WTC11 (cell line): ENCODE measurements at regions not wholly inside any gene's neighbourhood (a gene's known extent, or its start where the extent isn't known, plus 50 kb on each side); places are given as distances from the start of the nearest gene placed in this dataset.

Experiments
- ATAC-seq: fragments of 200-7000 bp; cut with Tn5 transposase; 2 replicates; pipeline ENCODE4 v1.10.0; 2021; ENCODE audit warnings: mild to moderate bottlenecking, moderate library complexity
- CTCF ChIA-PET: fragments of 300-600 bp; sonication (Branson Sonifier 250); formaldehyde crosslinking; loops from one replicate; lab custom pipeline; 2021; ENCODE audit warnings: antibody characterized with exemption; lab: Charles Lee
- POLR2A ChIA-PET: fragments of 350-600 bp; sonication (Branson Sonifier 250); formaldehyde crosslinking; loops from one replicate; lab custom pipeline; 2021; ENCODE audit warnings: antibody characterized with exemption; lab: Charles Lee
- DNase-seq: peaks from one replicate; pipeline ENCODE4 v3.0.0; 2021; ENCODE audit warnings: low spot score
- H3K27ac Mint-ChIP-seq: 2 replicates; pipeline ENCODE4 v1.8.0; 2021; ENCODE audit warnings: mixed read lengths
- H3K27me3 Mint-ChIP-seq: 2 replicates; pipeline ENCODE4 v1.8.0; 2021; ENCODE audit warnings: low read depth, mild to moderate bottlenecking, moderate library complexity, mixed read lengths
- H3K36me3 Mint-ChIP-seq: 2 replicates; pipeline ENCODE4 v1.8.0; 2021; ENCODE audit warnings: mixed read lengths
- H3K4me1 Mint-ChIP-seq: 2 replicates; pipeline ENCODE4 v1.8.0; 2022; ENCODE audit warnings: mixed read lengths
- H3K4me3 Mint-ChIP-seq: 2 replicates; pipeline ENCODE4 v1.8.0; 2021; ENCODE audit warnings: mild to moderate bottlenecking, moderate library complexity, mixed read lengths
- H3K9me3 Mint-ChIP-seq: 2 replicates; pipeline ENCODE4 v1.8.0; 2021; ENCODE audit warnings: mixed read lengths
- ATF1 ChIP-seq: sonication (generic); formaldehyde crosslinking; IDR thresholded peaks from 2 replicates; pipeline ENCODE4 v1.8.1; 2023; ENCODE audit warnings: mild to moderate bottlenecking, moderate library complexity, missing genetic modification reagents
- CDX4 ChIP-seq: fragments of 250-450 bp; sonication (Bioruptor Pico); IDR thresholded peaks from 2 replicates; pipeline ENCODE4 v1.9.0; 2021; ENCODE audit warnings: moderate library complexity, mild to moderate bottlenecking, inconsistent platforms, borderline replicate concordance
- CREB1 ChIP-seq: sonication (generic); formaldehyde crosslinking; IDR thresholded peaks from 2 replicates; pipeline ENCODE4 v1.8.0; 2023; ENCODE audit warnings: mild to moderate bottlenecking, missing genetic modification reagents
- E2F1 ChIP-seq: sonication (generic); formaldehyde crosslinking; IDR thresholded peaks from 2 replicates; pipeline ENCODE4 v1.8.0; 2022; ENCODE audit warnings: mild to moderate bottlenecking, missing genetic modification reagents
- ETV6 ChIP-seq: sonication (generic); formaldehyde crosslinking; IDR thresholded peaks from 2 replicates; pipeline ENCODE4 v1.8.1; 2022; ENCODE audit warnings: mild to moderate bottlenecking, missing genetic modification reagents
- FOXP4 ChIP-seq: sonication (generic); formaldehyde crosslinking; IDR thresholded peaks from 2 replicates; pipeline ENCODE4 v1.8.0; 2022; ENCODE audit warnings: mild to moderate bottlenecking, missing genetic modification reagents
- HMGXB4 ChIP-seq: sonication (generic); formaldehyde crosslinking; IDR thresholded peaks from 2 replicates; pipeline ENCODE4 v1.8.1; 2023; ENCODE audit warnings: mild to moderate bottlenecking, moderate library complexity, missing genetic modification reagents
- JUN ChIP-seq: sonication (generic); formaldehyde crosslinking; IDR thresholded peaks from 2 replicates; pipeline ENCODE4 v1.8.0; 2023; ENCODE audit warnings: mild to moderate bottlenecking, missing genetic modification reagents
- KAT7 ChIP-seq: sonication (generic); formaldehyde crosslinking; IDR thresholded peaks from 2 replicates; pipeline ENCODE4 v1.8.1; 2023; ENCODE audit warnings: missing genetic modification reagents, mild to moderate bottlenecking, borderline replicate concordance
- MXD4 ChIP-seq: fragments of 250-450 bp; sonication (Bioruptor Pico); IDR thresholded peaks from 2 replicates; pipeline ENCODE4 v1.8.0; 2021; ENCODE audit warnings: mild to moderate bottlenecking, moderate library complexity, borderline replicate concordance
- NFATC4 ChIP-seq: fragments of 250-450 bp; sonication (Bioruptor Pico); IDR thresholded peaks from 2 replicates; pipeline ENCODE4 v1.9.0; 2021; ENCODE audit warnings: mild to moderate bottlenecking
- NR3C1 ChIP-seq: sonication (generic); formaldehyde crosslinking; conservative IDR thresholded peaks from 2 replicates; pipeline ENCODE4 v1.8.1; 2023; ENCODE audit warnings: low read depth, mild to moderate bottlenecking, missing genetic modification reagents
- PRDM15 ChIP-seq: sonication (generic); formaldehyde crosslinking; IDR thresholded peaks from 2 replicates; pipeline ENCODE4 v1.8.0; 2022; ENCODE audit warnings: missing genetic modification reagents
- SOX15 ChIP-seq: fragments of 250-450 bp; sonication (Bioruptor Pico); IDR thresholded peaks from 2 replicates; pipeline ENCODE4 v1.9.0; 2021; ENCODE audit warnings: mild to moderate bottlenecking
- STAT6 ChIP-seq: sonication (generic); formaldehyde crosslinking; conservative IDR thresholded peaks from 2 replicates; pipeline ENCODE4 v1.8.1; 2023; ENCODE audit warnings: mild to moderate bottlenecking, low read depth, missing genetic modification reagents, moderate library complexity
- TCF7 ChIP-seq: sonication (generic); formaldehyde crosslinking; IDR thresholded peaks from 2 replicates; pipeline ENCODE4 v1.8.0; 2022; ENCODE audit warnings: mild to moderate bottlenecking, low read depth, missing genetic modification reagents, moderate library complexity
- TEAD1 ChIP-seq: sonication (generic); formaldehyde crosslinking; IDR thresholded peaks from 2 replicates; pipeline ENCODE4 v1.8.0; 2022; ENCODE audit warnings: mild to moderate bottlenecking, missing genetic modification reagents
- USF1 ChIP-seq: sonication (generic); formaldehyde crosslinking; IDR thresholded peaks from 2 replicates; pipeline ENCODE4 v1.8.0; 2022; ENCODE audit warnings: mild to moderate bottlenecking, missing genetic modification reagents
- ZMAT4 ChIP-seq: fragments of 250-450 bp; sonication (Bioruptor Pico); IDR thresholded peaks from 2 replicates; pipeline ENCODE4 v1.9.0; 2021; ENCODE audit warnings: mild to moderate bottlenecking
- ZNF263 ChIP-seq: sonication (generic); formaldehyde crosslinking; IDR thresholded peaks from 2 replicates; pipeline ENCODE4 v1.8.1; 2022; ENCODE audit warnings: low read depth, mild to moderate bottlenecking, moderate library complexity, missing genetic modification reagents
- ZNF416 ChIP-seq: fragments of 250-450 bp; sonication (Bioruptor Pico); IDR thresholded peaks from 2 replicates; pipeline ENCODE4 v1.9.0; 2021; ENCODE audit warnings: mild to moderate bottlenecking, inconsistent platforms

GRCh38 chr13:37953696-37954095, 84.1 kb upstream of the TRPC4 start (continued):
- TF ChIP-seq FOXP4 (CRISPR knock-in tag) (no peak), HMGXB4 (CRISPR knock-in tag) (no peak), PRDM15 (no peak), ETV6 (CRISPR knock-in tag) (no peak)
- TF ChIP-seq, all 79 proteins: peak for 0

- ATAC-seq = no peak
- H3K4me1 Mint-ChIP-seq = peaks cover 8% of the 10 kb centered on the region; the same call in 1 of the 2 replicates
- no peak for TF ChIP-seq ZNF416
- no peak for TF ChIP-seq KAT7 (CRISPR knock-in tag)
- no peak for TF ChIP-seq SOX15 (CRISPR knock-in tag)
- no peak for TF ChIP-seq ATF1 (CRISPR knock-in tag)
- no peak for TF ChIP-seq E2F1
- TF ChIP-seq TCF7 (CRISPR knock-in tag) = no peak
- no peak for TF ChIP-seq USF1 (CRISPR knock-in tag)
- no peak for TF ChIP-seq ZNF263 (CRISPR knock-in tag)
- TF ChIP-seq NFATC4 (CRISPR knock-in tag) = no peak
- no peak for TF ChIP-seq JUN (CRISPR knock-in tag)
- TF ChIP-seq TEAD1 = no peak
- TF ChIP-seq STAT6 = no peak
- no peak for TF ChIP-seq CREB1 (CRISPR knock-in tag)
- TF ChIP-seq ZMAT4 (CRISPR knock-in tag) = no peak
- no peak for TF ChIP-seq CDX4
- no peak for TF ChIP-seq MXD4 (CRISPR knock-in tag)
- TF ChIP-seq NR3C1 (CRISPR knock-in tag) = no peak
- no peak overlapping the region for H3K27ac Mint-ChIP-seq
- H3K9me3 Mint-ChIP-seq = no peaks in the 10 kb centered on the region
- no peak for DNase-seq
- ChIA-PET CTCF (no interaction called here), POLR2A (no interaction called here)
- H3K4me3 Mint-ChIP-seq = no peak overlapping the region
- no peaks in the 10 kb centered on the region for H3K36me3 Mint-ChIP-seq
- no peaks in the 10 kb centered on the region for H3K27me3 Mint-ChIP-seq
These were observed 80.4 kb upstream of the TRPC4 start for GRCh38 chr13:37950016-37950415.
